A549 (cell line): ENCODE measurements at regions not wholly inside any gene's neighbourhood (a gene's known extent, or its start where the extent isn't known, plus 50 kb on each side); places are given as distances from the start of the nearest gene placed in this dataset.

Experiments used
- ATAC-seq, 2 experiments: fragments of 200-7000 bp in 1 of 2; fragments of >200 bp in 1 of 2; cut with Nextera tagmentation in 1 of 2; cut with Tn5 transposase in 1 of 2; 3 replicates each; pipeline versions ENCODE4 v1.8.0 to v1.9.1; 2018 to 2020; ENCODE audit warnings: mild to moderate bottlenecking in 1 of 2, moderate library complexity in 1 of 2
- CTCF ChIA-PET: fragments of 300-600 bp; sonication (Branson Sonifier 250); formaldehyde crosslinking; extraction: SDS; loops from one replicate; lab custom pipeline; 2021; ENCODE audit warnings: antibody characterized with exemption, inconsistent platforms; lab: Yijun Ruan, JAX
- POLR2A ChIA-PET: fragments of 350-600 bp; formaldehyde crosslinking; extraction: SDS; loops from one replicate; lab custom pipeline; 2021; ENCODE audit warnings: antibody characterized with exemption, inconsistent platforms; lab: Yijun Ruan, JAX
- DNase-seq, 2 experiments: peaks; one replicate each; pipeline versions ENCODE4 v3.0.0 to v3.0.0-alpha.2; 2011 to 2016; ENCODE audit warnings: low read depth in 1 of 2, low spot score in 1 of 2
- FAIRE-seq: peaks from 2 replicates; lab custom pipeline; 2011; peaks lifted over from hg19 to GRCh38; lab: Jason Lieb, UNC
- H3K27ac ChIP-seq, 2 experiments: fragments of >200 bp; sonication (Bioruptor Twin); formaldehyde crosslinking; 3 replicates each; pipeline ENCODE4 v1.5.1; 2016 to 2017
- H3K4me1 ChIP-seq: fragments of >200 bp; sonication (Bioruptor Twin); formaldehyde crosslinking; 3 replicates; pipeline ENCODE4 v1.6.1; 2016
- H3K4me2 ChIP-seq: fragments of >200 bp; sonication (Bioruptor Twin); formaldehyde crosslinking; 3 replicates; pipeline ENCODE4 v1.6.1; 2016
- H3K4me3 ChIP-seq: fragments of >200 bp; sonication (Bioruptor Twin); formaldehyde crosslinking; 3 replicates; pipeline ENCODE4 v1.5.1; 2016
- H3K9me3 ChIP-seq: fragments of >200 bp; sonication (Bioruptor Twin); formaldehyde crosslinking; 3 replicates; pipeline ENCODE4 v1.6.1; 2016
- CHD2 ChIP-seq: fragments of 150-350 bp; IDR thresholded peaks from 2 replicates; pipeline ENCODE4 v1.6.1; 2014; ENCODE audit warnings: low read length; ENCODE audit not compliant: partially characterized antibody
- EHF ChIP-seq: fragments of 250-450 bp; sonication (Bioruptor Pico); IDR thresholded peaks from 2 replicates; pipeline ENCODE4 v1.5.0; 2020; ENCODE audit warnings: mild to moderate bottlenecking
- HOXA7 ChIP-seq: fragments of 250-450 bp; sonication (Bioruptor Pico); IDR thresholded peaks from 2 replicates; pipeline ENCODE4 v1.5.0; 2020; ENCODE audit warnings: mild to moderate bottlenecking, moderate library complexity
- JUN ChIP-seq, 2 experiments: fragments of >200 bp; sonication (Bioruptor Twin); formaldehyde crosslinking; IDR thresholded peaks; 2 replicates in 1 of 2; 3 replicates in 1 of 2; pipeline ENCODE4 v1.6.1; 2016 to 2017
- JUNB ChIP-seq: fragments of >200 bp; sonication (Bioruptor Twin); formaldehyde crosslinking; IDR thresholded peaks from 2 replicates; pipeline ENCODE4 v1.6.1; 2016
- MAZ ChIP-seq: fragments of 150-350 bp; IDR thresholded peaks from 2 replicates; pipeline ENCODE4 v1.6.1; 2014; ENCODE audit warnings: antibody characterized with exemption, low read depth, low read length, borderline replicate concordance
- PHF8 ChIP-seq: fragments of 200-600 bp; sonication (generic); IDR thresholded peaks from 2 replicates; pipeline ENCODE4 v1.6.1; 2016; ENCODE audit warnings: low read depth, mild to moderate bottlenecking, antibody characterized with exemption, moderate library complexity, borderline replicate concordance
- POLR2A ChIP-seq: IDR thresholded peaks from 2 replicates; pipeline ENCODE4 v1.6.1; 2012; ENCODE audit warnings: mild to moderate bottlenecking, low read length
- RARB ChIP-seq: fragments of 250-450 bp; sonication (Bioruptor Pico); IDR thresholded peaks from 2 replicates; pipeline ENCODE4 v1.8.0; 2021; ENCODE audit warnings: mild to moderate bottlenecking, moderate library complexity
- RNF2 ChIP-seq: fragments of 200-600 bp; sonication (generic); IDR thresholded peaks from 2 replicates; pipeline ENCODE4 v1.6.1; 2016; ENCODE audit warnings: low read depth, mild to moderate bottlenecking, antibody characterized with exemption, moderate library complexity, borderline replicate concordance
- TP53 ChIP-seq: fragments of 250-450 bp; sonication (Bioruptor Pico); IDR thresholded peaks from 2 replicates; pipeline ENCODE4 v1.5.0; 2021; ENCODE audit warnings: mild to moderate bottlenecking, moderate library complexity
- ZFP36 ChIP-seq: fragments of 450-650 bp; IDR thresholded peaks from 2 replicates; pipeline ENCODE4 v1.6.1; 2014; ENCODE audit warnings: borderline replicate concordance; ENCODE audit not compliant: partially characterized antibody
- ZNF302 ChIP-seq: fragments of 250-450 bp; sonication (Bioruptor Pico); IDR thresholded peaks from 2 replicates; pipeline ENCODE4 v1.9.0; 2021; ENCODE audit warnings: inconsistent platforms, mild to moderate bottlenecking, moderate library complexity
- ZSCAN20 ChIP-seq: fragments of 250-450 bp; sonication (Bioruptor Pico); IDR thresholded peaks from 2 replicates; pipeline ENCODE4 v1.8.0; 2022; ENCODE audit warnings: mild to moderate bottlenecking, moderate library complexity
- WGBS: methylation state at CpG from one replicate; pipeline ENCODE4 v1.1.6; 2017; ENCODE audit errors: missing lambda C conversion rate; 5-methylcytosine and 5-hydroxymethylcytosine counted together
- TF ChIP-seq, protein P1 (sequence below): fragments of 250-450 bp; sonication (Bioruptor Pico); IDR thresholded peaks from 2 replicates; pipeline ENCODE4 v1.5.0; 2020; ENCODE audit warnings: low read depth, mild to moderate bottlenecking, moderate library complexity
- TF ChIP-seq, protein P2 (sequence below): fragments of 200-600 bp; sonication (generic); IDR thresholded peaks from 2 replicates; pipeline ENCODE4 v1.6.1; 2016; ENCODE audit warnings: antibody characterized with exemption, mild to moderate bottlenecking, moderate library complexity
- TF ChIP-seq, protein P3 (sequence below): fragments of >200 bp; sonication (Bioruptor Twin); formaldehyde crosslinking; IDR thresholded peaks from 3 replicates; pipeline ENCODE4 v1.5.1; 2016
- TF ChIP-seq, protein P4 (sequence below): fragments of >200 bp; sonication (Bioruptor Twin); formaldehyde crosslinking; IDR thresholded peaks from 2 replicates; pipeline ENCODE4 v1.6.1; 2016
- TF ChIP-seq, protein P5 (sequence below): fragments of 150-350 bp; IDR thresholded peaks from 2 replicates; pipeline ENCODE4 v1.6.1; 2014; ENCODE audit warnings: low read depth, mild to moderate bottlenecking, low read length

DNA sequence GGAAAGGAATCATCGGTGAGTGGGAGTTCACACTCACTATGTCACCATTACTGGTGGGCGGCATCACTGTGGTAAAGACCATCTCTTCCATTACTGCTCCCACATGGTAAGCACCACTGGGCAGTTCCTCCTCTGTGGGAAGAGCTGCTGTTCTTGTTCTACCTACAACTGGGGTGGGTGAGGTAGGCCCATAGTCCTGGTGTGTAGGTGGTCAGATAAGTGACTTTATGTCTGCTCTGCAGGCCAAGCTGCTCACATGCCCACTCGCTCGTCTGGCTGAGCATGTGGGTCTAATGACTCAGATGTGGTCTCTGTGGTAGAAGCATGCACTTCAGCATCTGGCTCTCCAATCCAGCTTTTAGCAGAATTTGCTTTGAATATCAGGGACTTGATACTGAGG is 82.9 kb downstream of the TMEM215 start:
- Histone ChIP-seq H3K4me2 (no peak overlapping the region), H3K27ac (no peak overlapping the region), H3K9me3 (no peaks in the 10 kb centered on the region), H3K4me3 (no peak overlapping the region), H3K4me1 (no peaks in the 10 kb centered on the region)
- no peak for FAIRE-seq
- no peak for ATAC-seq
- TF ChIP-seq RARB (CRISPR knock-in tag), result no peak
- no peak for TF ChIP-seq POLR2A
- TF ChIP-seq, protein P1, sequence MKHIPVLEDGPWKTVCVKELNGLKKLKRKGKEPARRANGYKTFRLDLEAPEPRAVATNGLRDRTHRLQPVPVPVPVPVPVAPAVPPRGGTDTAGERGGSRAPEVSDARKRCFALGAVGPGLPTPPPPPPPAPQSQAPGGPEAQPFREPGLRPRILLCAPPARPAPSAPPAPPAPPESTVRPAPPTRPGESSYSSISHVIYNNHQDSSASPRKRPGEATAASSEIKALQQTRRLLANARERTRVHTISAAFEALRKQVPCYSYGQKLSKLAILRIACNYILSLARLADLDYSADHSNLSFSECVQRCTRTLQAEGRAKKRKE (CRISPR knock-in tag), result no peak
- TF ChIP-seq RNF2, result no peak
- no peak for TF ChIP-seq CHD2
- no peak for TF ChIP-seq MAZ
- TF ChIP-seq, protein P2, sequence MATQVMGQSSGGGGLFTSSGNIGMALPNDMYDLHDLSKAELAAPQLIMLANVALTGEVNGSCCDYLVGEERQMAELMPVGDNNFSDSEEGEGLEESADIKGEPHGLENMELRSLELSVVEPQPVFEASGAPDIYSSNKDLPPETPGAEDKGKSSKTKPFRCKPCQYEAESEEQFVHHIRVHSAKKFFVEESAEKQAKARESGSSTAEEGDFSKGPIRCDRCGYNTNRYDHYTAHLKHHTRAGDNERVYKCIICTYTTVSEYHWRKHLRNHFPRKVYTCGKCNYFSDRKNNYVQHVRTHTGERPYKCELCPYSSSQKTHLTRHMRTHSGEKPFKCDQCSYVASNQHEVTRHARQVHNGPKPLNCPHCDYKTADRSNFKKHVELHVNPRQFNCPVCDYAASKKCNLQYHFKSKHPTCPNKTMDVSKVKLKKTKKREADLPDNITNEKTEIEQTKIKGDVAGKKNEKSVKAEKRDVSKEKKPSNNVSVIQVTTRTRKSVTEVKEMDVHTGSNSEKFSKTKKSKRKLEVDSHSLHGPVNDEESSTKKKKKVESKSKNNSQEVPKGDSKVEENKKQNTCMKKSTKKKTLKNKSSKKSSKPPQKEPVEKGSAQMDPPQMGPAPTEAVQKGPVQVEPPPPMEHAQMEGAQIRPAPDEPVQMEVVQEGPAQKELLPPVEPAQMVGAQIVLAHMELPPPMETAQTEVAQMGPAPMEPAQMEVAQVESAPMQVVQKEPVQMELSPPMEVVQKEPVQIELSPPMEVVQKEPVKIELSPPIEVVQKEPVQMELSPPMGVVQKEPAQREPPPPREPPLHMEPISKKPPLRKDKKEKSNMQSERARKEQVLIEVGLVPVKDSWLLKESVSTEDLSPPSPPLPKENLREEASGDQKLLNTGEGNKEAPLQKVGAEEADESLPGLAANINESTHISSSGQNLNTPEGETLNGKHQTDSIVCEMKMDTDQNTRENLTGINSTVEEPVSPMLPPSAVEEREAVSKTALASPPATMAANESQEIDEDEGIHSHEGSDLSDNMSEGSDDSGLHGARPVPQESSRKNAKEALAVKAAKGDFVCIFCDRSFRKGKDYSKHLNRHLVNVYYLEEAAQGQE, result no peak
- TF ChIP-seq, protein P3, sequence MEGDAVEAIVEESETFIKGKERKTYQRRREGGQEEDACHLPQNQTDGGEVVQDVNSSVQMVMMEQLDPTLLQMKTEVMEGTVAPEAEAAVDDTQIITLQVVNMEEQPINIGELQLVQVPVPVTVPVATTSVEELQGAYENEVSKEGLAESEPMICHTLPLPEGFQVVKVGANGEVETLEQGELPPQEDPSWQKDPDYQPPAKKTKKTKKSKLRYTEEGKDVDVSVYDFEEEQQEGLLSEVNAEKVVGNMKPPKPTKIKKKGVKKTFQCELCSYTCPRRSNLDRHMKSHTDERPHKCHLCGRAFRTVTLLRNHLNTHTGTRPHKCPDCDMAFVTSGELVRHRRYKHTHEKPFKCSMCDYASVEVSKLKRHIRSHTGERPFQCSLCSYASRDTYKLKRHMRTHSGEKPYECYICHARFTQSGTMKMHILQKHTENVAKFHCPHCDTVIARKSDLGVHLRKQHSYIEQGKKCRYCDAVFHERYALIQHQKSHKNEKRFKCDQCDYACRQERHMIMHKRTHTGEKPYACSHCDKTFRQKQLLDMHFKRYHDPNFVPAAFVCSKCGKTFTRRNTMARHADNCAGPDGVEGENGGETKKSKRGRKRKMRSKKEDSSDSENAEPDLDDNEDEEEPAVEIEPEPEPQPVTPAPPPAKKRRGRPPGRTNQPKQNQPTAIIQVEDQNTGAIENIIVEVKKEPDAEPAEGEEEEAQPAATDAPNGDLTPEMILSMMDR, result no peak
- TF ChIP-seq HOXA7, result no peak
- TF ChIP-seq, protein P4, sequence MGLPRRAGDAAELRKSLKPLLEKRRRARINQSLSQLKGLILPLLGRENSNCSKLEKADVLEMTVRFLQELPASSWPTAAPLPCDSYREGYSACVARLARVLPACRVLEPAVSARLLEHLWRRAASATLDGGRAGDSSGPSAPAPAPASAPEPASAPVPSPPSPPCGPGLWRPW, result no peak
- TF ChIP-seq, protein P5, sequence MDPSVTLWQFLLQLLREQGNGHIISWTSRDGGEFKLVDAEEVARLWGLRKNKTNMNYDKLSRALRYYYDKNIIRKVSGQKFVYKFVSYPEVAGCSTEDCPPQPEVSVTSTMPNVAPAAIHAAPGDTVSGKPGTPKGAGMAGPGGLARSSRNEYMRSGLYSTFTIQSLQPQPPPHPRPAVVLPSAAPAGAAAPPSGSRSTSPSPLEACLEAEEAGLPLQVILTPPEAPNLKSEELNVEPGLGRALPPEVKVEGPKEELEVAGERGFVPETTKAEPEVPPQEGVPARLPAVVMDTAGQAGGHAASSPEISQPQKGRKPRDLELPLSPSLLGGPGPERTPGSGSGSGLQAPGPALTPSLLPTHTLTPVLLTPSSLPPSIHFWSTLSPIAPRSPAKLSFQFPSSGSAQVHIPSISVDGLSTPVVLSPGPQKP, result no peak
- no peak for TF ChIP-seq JUN (IDR thresholded peaks at IDR 0.05)
- no peak for TF ChIP-seq EHF (CRISPR knock-in tag)
- TF ChIP-seq ZFP36, result no peak
- no peak for TF ChIP-seq ZNF302
- no peak for TF ChIP-seq ZSCAN20
- TF ChIP-seq JUNB, result no peak
- no peak for TF ChIP-seq TP53 (CRISPR knock-in tag)
- WGBS, result 44% methylated on average over 4 of the region's 4 CpGs
- CTCF ChIA-PET, result interaction anchor here (0.7 to 2.1 kb wide), 4 partner anchors 8 to 284 kb away, joined by 3 to 4 read pairs (median 4); no protein-coding TSS in a partner anchor
- DNase-seq, result no peak
- POLR2A ChIA-PET, result no interaction called here

DNA sequence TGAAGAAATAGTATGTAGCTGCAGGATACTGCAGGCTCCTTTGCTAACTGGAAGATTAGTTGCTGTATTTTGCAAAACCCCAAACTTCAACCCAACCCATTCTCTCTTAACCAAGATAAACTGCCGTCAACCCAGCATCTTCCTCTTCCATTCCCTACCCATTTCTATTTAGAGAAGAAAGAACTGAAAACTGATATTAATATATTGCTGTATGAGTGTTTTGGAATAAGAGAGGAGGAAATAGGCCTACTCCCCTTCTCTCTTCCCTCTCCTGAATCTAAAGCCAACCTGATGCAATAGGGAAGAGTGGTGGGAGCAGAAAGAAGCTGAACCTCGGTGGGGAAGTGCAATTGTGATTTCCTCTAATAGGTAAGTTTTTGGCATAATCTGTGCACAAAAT is 83.7 kb downstream of the TMEM215 start:
- TF ChIP-seq PHF8, result no peak
- FAIRE-seq (no peak), DNase-seq (no peak), ATAC-seq (no peak)
- CTCF ChIA-PET, result no interaction called here
- WGBS, result 12% methylated on average over 2 of the region's 2 CpGs
- Histone ChIP-seq H3K4me1 (no peaks in the 10 kb centered on the region), H3K4me2 (no peak overlapping the region), H3K4me3 (no peak overlapping the region), H3K9me3 (no peaks in the 10 kb centered on the region), H3K27ac (no peak overlapping the region)
- POLR2A ChIA-PET, result no interaction called here
